ENCODE measurements at regions not wholly inside any gene's neighbourhood (a gene's known extent, or its start where the extent isn't known, plus 50 kb on each side); places are given as distances from the start of the nearest gene placed in this dataset.
A peak's percentile ranks its signal among the peaks of the same experiment; 100 is the strongest.
"Not testable (repeated sequence)": the region's sequence is repeated elsewhere in the genome, so short reads cannot be mapped to it uniquely, and the experiment has no call there.

- no peak for DNase-seq
Observed at GRCh38 chr13:65343898-65344663, 1886.1 kb downstream of the PCDH9 start.

GRCh38 chr13:65342541-65343337, 1887.4 kb downstream of the PCDH9 start:
- no peak for DNase-seq

- DNase-seq: no peak
Observed at GRCh38 chr13:65339241-65339640, 1890.9 kb downstream of the PCDH9 start.

GRCh38 chr13:65336916-65337315, 1893.2 kb downstream of the PCDH9 start:
- no peak for DNase-seq

- DNase-seq: no peak
Observed at GRCh38 chr13:65336087-65336749, 1893.9 kb downstream of the PCDH9 start.

- peak; percentile 46 for DNase-seq
Observed at GRCh38 chr13:65330691-65331090, 1899.4 kb downstream of the PCDH9 start.

- peak; percentile 42 for DNase-seq
Observed at GRCh38 chr13:65330287-65330686, 1899.8 kb downstream of the PCDH9 start.

GRCh38 chr13:65323192-65323591, 1906.9 kb downstream of the PCDH9 start:
- not testable (repeated sequence) for DNase-seq

GRCh38 chr13:65321423-65321822, 1908.7 kb downstream of the PCDH9 start:
- DNase-seq: not testable (repeated sequence)

GRCh38 chr13:65314008-65314407, 1916.1 kb downstream of the PCDH9 start:
- DNase-seq: no peak

GRCh38 chr13:65310663-65311328, 1919.3 kb downstream of the PCDH9 start:
- no peak for DNase-seq

- DNase-seq: no peak
Observed at GRCh38 chr13:65309906-65310305, 1920.2 kb downstream of the PCDH9 start.

- DNase-seq: not testable (repeated sequence)
Observed at GRCh38 chr13:65308729-65309128, 1921.4 kb downstream of the PCDH9 start.

GRCh38 chr13:65307056-65307455, 1923.1 kb downstream of the PCDH9 start:
- no peak for DNase-seq

GRCh38 chr13:65302691-65303090, 1927.4 kb downstream of the PCDH9 start:
- no peak for DNase-seq

- DNase-seq: no peak
Observed at GRCh38 chr13:65301506-65301905, 1928.6 kb downstream of the PCDH9 start.

GRCh38 chr13:65300220-65300619, 1929.9 kb downstream of the PCDH9 start:
- no peak for DNase-seq

GRCh38 chr13:65293530-65294198, 1936.5 kb downstream of the PCDH9 start:
- DNase-seq: no peak

GRCh38 chr13:65292488-65292901, 1937.6 kb downstream of the PCDH9 start:
- peak; percentile 89 for DNase-seq

- DNase-seq: no peak
Observed at GRCh38 chr13:65287405-65287804, 1942.7 kb downstream of the PCDH9 start.

GRCh38 chr13:65275838-65276630, 1954.1 kb downstream of the PCDH9 start:
- no peak for DNase-seq

GRCh38 chr13:65275108-65275507, 1955.0 kb downstream of the PCDH9 start:
- no peak for DNase-seq
